Adrenal gland (tissue), 9 donors: ENCODE measurements at regions not wholly inside any gene's neighbourhood (a gene's known extent, or its start where the extent isn't known, plus 50 kb on each side); places are given as distances from the start of the nearest gene placed in this dataset.

Experiments used
- DNase-seq, 7 donors: peaks; one replicate each; pipeline ENCODE4 v3.0.0-alpha.2; 2019 to 2020
- H3K27ac ChIP-seq, 5 donors: fragments of 200-600 bp; sonication (generic) in 4 of 5; 1 replicate in 3 of 5; 2 replicates in 2 of 5; pipeline versions ENCODE4 v1.5.1 to v1.8.0; 2016 to 2020; ENCODE audit warnings: mild to moderate bottlenecking in 1 of 5
- H3K27me3 ChIP-seq: fragments of 200-600 bp; 2 replicates; pipeline ENCODE4 v1.8.0; 2021
- H3K36me3 ChIP-seq, 2 donors: fragments of 200-600 bp; replicated peaks in 1 of 2; 1 replicate in 1 of 2; 2 replicates in 1 of 2; pipeline versions ENCODE4 v1.5.1 to v1.8.0; 2018 to 2022
- H3K4me1 ChIP-seq, 2 donors: fragments of 200-600 bp; replicated peaks in 1 of 2; 1 replicate in 1 of 2; 2 replicates in 1 of 2; pipeline versions ENCODE4 v1.5.1 to v1.8.0; 2018 to 2021
- H3K4me3 ChIP-seq, 4 donors: fragments of 200-600 bp; sonication (generic) in 3 of 4; one replicate each; pipeline ENCODE4 v1.5.1; 2016 to 2018
- H3K9me3 ChIP-seq, 3 donors: fragments of 200-600 bp; sonication (generic) in 1 of 3; replicated peaks in 1 of 3; 1 replicate in 2 of 3; 2 replicates in 1 of 3; pipeline versions ENCODE4 v1.5.1 to v1.8.0; 2016 to 2021
- POLR2A ChIP-seq, 2 donors: fragments of 450-650 bp; IDR thresholded peaks; one replicate each; pipeline ENCODE4 v1.6.1; 2017; ENCODE audit warnings: antibody characterized with exemption in 2 of 2, mild to moderate bottlenecking in 2 of 2, moderate library complexity in 1 of 2
- WGBS, 4 donors: extraction: QIAGEN DNeasy Blood & Tissue Kit in 2 of 4; methylation state at CpG; one replicate each; pipeline versions ENCODE4 v1.1.5 to v1.1.7; 2013 to 2017; 5-methylcytosine and 5-hydroxymethylcytosine counted together
- intact Hi-C, 2 donors: fragments of 100-400 bp; cut with DNase I; formaldehyde crosslinking; loops; one replicate each; pipeline versions ENCODE4 v1.14.1 to v1.15.0; 2022 to 2023
- TF ChIP-seq, protein P1 (sequence below), 6 experiments: fragments of 450-650 bp in 4 of 6; fragments of 200-600 bp in 2 of 6; sonication (generic) in 1 of 6; IDR thresholded peaks; 1 replicate in 5 of 6; 2 replicates in 1 of 6; pipeline versions ENCODE4 v1.5.1 to v1.8.0; 2016 to 2021; ENCODE audit warnings: antibody characterized with exemption in 6 of 6, mild to moderate bottlenecking in 2 of 6, moderate library complexity in 1 of 6
- donor health status: healthy with polysubstance abuse.
- donor health status: Bipolar disorder and iron deficiency.
- donor health status: DM: yes; HTN: yes; CAD: no.
- donor health status: DM: no; HTN: no; CAD: no.
- donor health status: DM: no; HTN: no; CAD: no.

DNA sequence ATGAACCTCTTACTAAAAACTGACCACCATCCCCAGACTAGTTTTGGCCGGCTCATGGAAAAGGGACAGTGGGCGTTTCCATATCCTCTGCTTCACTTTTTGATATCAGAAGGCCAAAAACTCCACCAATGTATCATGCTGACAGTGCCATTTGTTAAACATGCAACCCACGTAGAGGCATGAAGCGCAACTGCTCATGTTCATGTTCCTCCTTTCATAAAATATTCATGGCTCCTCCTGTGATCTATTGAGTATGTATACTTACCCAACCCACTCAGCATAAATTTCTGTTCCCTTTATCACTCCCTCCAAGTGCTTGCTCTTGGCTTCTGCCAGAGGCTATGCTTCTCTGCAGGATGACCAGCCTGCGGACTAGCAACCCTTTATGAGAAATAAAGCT is 58.7 kb upstream of the TGFBR2 start:
- 93 to 98% (median 94%) methylated on average over 5 of the region's 5 CpGs for WGBS, 4 donors
- Histone ChIP-seq H3K4me3 (no peak overlapping the region), H3K9me3 (no peaks in the 10 kb centered on the region), H3K36me3 (no peaks in the 10 kb centered on the region), H3K27me3 (no peaks in the 10 kb centered on the region), H3K27ac (no peak overlapping the region), H3K4me1 (no peaks in the 10 kb centered on the region)
- TF ChIP-seq, protein P1, sequence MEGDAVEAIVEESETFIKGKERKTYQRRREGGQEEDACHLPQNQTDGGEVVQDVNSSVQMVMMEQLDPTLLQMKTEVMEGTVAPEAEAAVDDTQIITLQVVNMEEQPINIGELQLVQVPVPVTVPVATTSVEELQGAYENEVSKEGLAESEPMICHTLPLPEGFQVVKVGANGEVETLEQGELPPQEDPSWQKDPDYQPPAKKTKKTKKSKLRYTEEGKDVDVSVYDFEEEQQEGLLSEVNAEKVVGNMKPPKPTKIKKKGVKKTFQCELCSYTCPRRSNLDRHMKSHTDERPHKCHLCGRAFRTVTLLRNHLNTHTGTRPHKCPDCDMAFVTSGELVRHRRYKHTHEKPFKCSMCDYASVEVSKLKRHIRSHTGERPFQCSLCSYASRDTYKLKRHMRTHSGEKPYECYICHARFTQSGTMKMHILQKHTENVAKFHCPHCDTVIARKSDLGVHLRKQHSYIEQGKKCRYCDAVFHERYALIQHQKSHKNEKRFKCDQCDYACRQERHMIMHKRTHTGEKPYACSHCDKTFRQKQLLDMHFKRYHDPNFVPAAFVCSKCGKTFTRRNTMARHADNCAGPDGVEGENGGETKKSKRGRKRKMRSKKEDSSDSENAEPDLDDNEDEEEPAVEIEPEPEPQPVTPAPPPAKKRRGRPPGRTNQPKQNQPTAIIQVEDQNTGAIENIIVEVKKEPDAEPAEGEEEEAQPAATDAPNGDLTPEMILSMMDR (IDR thresholded peaks at IDR 0.05), result no peak
- intact Hi-C loops, result no loop called here
- no peak for DNase-seq

DNA sequence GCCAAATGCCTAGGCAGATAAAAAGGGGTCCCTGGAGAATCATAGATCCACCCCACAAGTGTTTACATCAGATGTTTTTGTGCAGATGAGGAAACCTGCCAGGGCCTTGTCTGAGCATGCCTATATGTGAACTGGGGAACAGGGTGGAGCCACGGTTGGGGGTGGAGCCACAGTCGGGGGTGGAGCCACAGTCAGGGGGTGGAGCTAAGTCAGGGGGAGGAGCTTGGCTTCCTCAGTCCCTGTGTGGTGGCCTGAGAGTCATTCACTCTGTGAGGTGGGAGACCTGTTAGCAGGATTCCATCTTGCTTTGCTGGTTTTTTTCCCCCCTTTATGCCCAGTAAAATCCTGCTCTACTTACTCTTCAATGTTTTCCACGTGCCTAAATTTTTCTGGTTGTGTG is 57.8 kb upstream of the TGFBR2 start:
- H3K27me3 ChIP-seq, result no peaks in the 10 kb centered on the region
- no peak for DNase-seq
- WGBS, 4 donors, result 42 to 62% (median 49%) methylated on average over 3 of the region's 3 CpGs
- no peaks in the 10 kb centered on the region for H3K4me1 ChIP-seq
- H3K27ac ChIP-seq, result no peak overlapping the region
- no peak for TF ChIP-seq POLR2A (IDR thresholded peaks at IDR 0.05)
- TF ChIP-seq, protein P1 (IDR thresholded peaks at IDR 0.05), result no peak
- H3K4me3 ChIP-seq, result no peak overlapping the region
- intact Hi-C loops, result no loop called here
- no peaks in the 10 kb centered on the region for H3K9me3 ChIP-seq
- H3K36me3 ChIP-seq, result no peaks in the 10 kb centered on the region

DNA sequence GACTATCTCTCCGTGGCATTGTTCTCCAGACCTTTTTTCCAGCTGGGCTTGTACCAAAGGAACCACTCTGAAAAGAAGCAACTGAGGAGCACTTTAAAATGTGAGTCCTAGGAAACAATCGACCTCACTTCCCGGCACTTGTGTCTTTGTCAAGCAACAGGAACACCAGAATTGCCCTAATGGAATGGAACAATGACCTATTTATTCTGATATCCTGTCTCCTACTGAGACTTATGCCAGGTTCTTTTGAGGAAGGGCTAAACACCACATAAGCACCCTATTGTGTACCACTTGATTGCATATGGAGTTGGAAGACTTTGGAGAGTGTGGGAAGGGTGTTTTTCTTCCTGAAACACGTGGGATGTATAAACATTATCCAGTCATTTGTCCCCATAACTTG is 56.8 kb upstream of the TGFBR2 start:
- no peaks in the 10 kb centered on the region for H3K27me3 ChIP-seq
- no peaks in the 10 kb centered on the region for H3K36me3 ChIP-seq
- no peak for DNase-seq
- no peak overlapping the region for H3K4me3 ChIP-seq
- no peak overlapping the region for H3K27ac ChIP-seq
- no peaks in the 10 kb centered on the region for H3K4me1 ChIP-seq
- H3K9me3 ChIP-seq, result no peaks in the 10 kb centered on the region
- WGBS, 4 donors, result 62 to 70% (median 68%) methylated on average over 4 of the region's 4 CpGs
- no peak for TF ChIP-seq POLR2A (IDR thresholded peaks at IDR 0.05)
- TF ChIP-seq, protein P1 (IDR thresholded peaks at IDR 0.05), result no peak
- intact Hi-C loops, result no loop called here

DNA sequence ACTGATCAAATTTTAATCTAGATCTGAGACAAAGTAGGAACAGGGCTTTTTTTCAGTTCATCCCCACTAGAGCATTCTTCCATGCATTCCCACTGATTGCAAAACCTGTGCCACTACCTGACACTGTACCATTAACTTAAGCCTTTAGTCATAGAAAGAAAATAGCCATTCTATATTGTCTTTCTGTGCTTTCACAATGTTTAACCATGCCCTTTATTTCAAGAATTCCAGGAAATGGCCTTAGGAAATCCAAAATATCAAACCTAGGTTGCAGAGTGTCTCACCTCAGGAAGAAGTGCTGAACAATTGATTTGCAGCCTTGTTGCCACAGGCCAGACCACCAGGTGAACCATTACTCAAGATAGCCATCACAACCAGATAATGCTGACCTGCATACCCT is 56.2 kb upstream of the TGFBR2 start:
- TF ChIP-seq, protein P1 (IDR thresholded peaks at IDR 0.05), result no peak
- TF ChIP-seq POLR2A (IDR thresholded peaks at IDR 0.05), result no peak
- Histone ChIP-seq H3K9me3 (no peaks in the 10 kb centered on the region), H3K4me1 (no peaks in the 10 kb centered on the region), H3K36me3 (no peaks in the 10 kb centered on the region), H3K27me3 (no peaks in the 10 kb centered on the region), H3K4me3 (no peak overlapping the region), H3K27ac (no peak overlapping the region)
- intact Hi-C loops, result no loop called here
- no peak for DNase-seq
